HG02884 (cell line): ENCODE measurements at regions not wholly inside any gene's neighbourhood (a gene's known extent, or its start where the extent isn't known, plus 50 kb on each side); places are given as distances from the start of the nearest gene placed in this dataset.

Experiments
- ATAC-seq: cut with Tn5 transposase; IDR thresholded peaks from one replicate; pipeline ENCODE4 v1.9.1; 2021; ENCODE audit warnings: mild to moderate bottlenecking, moderate library complexity; ENCODE audit not compliant: unreplicated experiment

- ATAC-seq, result no peak
These were observed 265.2 kb downstream of the MAT2B start for GRCh38 chr5:163770625-163771024.

- no peak for ATAC-seq
These were observed 266.8 kb downstream of the MAT2B start for GRCh38 chr5:163772241-163772640.

DNA sequence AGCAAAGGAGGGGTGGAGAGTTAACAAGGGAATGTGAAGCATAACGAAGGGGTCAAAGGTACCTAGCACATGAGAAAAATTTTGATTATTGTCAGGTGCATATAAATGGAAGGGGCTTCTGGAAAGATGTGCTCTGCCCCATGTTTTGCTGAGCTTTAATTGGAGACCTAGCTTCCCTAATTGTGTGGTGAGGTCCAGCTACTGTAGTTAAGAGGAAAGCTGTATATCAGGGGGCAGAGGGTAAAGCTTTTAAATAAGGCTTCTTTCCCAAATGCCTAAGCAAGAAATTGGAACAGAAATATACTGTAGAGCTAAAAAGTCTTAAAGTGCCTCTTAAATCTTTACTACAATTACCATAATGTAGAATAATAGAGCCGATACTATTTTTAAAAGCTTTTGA lies 267.2 kb downstream of the MAT2B start:
- ATAC-seq, result no peak

GRCh38 chr5:163773226-163773625 lies 267.8 kb downstream of the MAT2B start:
- ATAC-seq, result no peak

GRCh38 chr5:163789870-163790269 lies 284.5 kb downstream of the MAT2B start:
- no peak for ATAC-seq

DNA sequence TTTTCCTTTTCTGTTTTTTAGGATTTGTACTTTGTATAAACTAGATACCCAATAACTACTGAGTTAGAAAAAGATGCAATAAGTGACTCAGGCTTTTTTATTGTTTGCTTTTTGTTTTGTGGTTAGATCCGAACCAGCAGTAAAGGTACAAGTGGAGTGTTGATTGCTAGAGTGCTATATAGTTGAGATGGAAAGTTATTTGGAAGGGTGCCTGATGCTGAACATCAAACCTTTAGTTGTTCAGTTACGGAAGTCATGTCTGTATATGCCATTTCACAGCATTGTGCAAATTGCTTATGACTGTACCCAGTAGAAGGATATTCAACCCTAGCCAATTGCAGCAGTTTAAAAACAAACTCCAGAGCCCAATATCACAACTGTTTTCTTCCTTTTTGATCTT lies 285.1 kb downstream of the MAT2B start:
- no peak for ATAC-seq

DNA sequence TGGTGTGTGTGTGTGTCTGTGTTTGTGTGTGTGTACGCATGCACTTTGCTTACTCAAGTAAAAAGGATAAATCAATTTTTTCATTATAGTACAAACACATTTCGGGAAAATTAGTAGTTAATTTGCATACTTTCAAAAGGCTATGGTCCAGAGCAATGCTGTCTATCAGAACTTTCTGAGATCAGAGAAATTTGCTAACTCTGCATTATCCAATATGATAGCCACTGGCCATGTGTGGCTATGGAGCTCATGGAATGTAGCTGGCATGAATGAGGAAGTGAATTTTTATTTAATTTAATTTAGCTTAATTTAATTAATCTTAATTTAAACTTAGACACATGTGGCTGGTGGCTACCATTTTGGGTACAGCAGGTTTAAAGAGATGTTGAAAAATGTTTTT lies 289.6 kb downstream of the MAT2B start:
- ATAC-seq, result no peak

DNA sequence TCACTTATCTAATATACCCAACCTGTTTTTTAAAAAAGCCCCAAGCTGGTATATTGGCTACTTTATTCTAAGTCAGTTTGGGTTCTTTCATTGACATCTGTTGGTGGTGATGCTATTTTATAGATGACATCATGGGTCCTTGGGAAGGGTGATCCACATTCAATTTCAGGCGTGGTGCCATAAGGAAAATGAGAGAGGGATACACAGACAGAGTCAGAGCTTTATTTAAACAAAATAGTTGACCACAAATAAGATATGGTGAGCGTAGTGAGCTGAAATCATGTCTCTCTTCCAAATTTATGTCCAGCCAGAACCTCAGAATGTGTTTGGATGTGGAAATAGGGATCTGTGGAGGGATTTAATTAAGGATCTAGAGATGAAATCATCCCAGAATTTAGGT lies 302.4 kb downstream of the MAT2B start:
- ATAC-seq, result no peak

GRCh38 chr5:163809473-163809872 lies 304.1 kb downstream of the MAT2B start:
- no peak for ATAC-seq

GRCh38 chr5:163813900-163814299 lies 308.5 kb downstream of the MAT2B start:
- no peak for ATAC-seq

DNA sequence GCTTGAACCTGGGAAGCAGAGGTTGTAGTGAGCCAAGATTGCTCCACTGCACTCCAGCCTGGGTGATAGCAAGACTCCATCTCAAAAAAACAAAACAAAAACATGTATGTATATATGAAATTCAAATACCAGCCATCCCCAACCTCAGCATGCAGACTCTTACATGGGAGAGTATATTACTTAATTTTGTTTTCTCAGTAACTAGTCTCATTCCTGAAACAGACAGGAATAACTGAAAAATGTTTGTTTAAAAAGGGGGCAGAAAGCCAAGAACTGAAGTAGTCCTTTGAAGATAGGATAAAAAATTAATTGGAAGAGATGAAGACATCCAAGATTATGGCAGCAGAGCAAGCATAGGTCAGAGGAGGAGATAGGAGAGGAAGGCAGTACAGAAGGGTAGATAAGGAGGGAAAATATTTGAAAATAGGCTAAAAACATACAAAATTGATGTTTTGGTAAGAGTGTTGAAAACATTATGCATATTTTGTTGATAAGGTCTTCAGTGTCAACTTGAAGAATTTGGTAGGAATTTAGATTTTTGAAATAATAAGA lies 309.9 kb downstream of the MAT2B start:
- no peak for ATAC-seq

DNA sequence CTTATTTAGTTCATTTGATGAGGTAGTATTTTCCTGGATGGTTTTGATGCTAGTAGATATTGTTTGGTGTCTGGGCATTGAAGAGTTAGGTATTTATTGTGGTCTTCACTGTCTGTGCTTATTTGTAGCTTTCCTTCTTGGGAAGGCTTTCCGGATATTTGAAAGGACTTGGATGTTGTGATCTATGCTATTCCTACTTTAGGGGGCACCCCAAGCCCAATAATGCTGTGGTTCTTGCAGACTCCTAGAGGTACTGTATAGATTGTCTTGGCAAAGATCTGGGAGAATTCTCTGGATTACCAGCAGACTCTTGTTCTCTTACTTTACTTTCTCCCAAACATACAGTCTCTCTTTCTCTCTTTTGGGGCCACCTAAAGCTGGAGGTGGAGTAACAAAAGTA lies 315.7 kb downstream of the MAT2B start:
- no peak for ATAC-seq

DNA sequence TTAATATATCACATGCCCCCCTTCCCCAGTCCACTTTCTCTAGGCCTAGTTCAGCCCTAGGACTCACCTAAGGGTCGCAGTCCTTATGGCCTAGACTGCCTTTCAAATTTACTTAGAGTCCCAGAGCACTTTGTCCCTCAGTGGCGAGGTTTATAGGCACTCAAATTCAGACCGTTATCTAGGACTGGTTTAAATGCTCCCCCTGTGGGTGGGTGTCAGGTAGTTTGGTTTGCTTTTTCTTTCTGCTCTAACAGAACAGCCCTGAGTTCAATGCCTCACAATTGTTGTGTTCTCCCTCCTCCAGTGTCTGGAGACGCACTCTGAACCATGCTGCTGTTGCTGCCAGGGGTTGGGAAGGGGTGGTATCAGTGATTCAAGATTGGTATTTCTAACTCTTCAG lies 317.1 kb downstream of the MAT2B start:
- no peak for ATAC-seq

DNA sequence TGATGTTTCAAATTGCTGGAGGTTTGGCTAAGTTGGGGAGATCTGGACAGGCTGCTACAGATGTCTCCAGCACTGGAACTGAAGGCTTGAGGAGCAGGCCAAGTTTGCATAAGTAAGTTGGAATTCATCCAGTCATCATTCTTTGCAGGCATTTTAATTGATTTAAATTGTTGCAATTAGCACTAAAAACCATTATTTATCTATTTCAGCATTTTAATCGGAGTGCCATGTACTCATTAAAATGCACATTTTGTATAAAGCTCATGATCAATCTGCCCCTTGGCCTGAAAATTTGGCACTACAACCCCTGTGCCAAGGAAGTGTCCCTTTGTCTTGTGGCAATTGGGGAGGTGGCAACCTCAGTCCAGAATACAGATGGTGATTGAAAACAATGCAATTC lies 320.2 kb downstream of the MAT2B start:
- ATAC-seq, result no peak

DNA sequence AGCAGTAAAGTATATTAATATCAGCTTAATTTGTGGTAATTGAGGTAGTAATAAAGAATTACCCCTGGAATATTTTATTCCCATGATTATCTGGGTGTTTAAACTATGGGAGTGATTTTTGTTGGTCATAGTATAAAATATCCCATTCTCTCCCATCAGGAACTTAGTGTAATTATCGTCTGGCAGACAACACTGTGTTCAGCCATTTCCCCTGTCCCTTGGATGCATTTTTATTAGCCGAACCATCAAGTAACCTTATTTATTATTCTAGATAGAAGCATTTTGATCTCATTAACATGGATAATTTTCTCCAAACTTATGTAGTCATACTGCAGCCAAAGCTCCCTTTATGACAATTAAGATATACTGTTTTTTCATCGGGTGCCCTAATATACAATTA lies 320.8 kb downstream of the MAT2B start:
- no peak for ATAC-seq

DNA sequence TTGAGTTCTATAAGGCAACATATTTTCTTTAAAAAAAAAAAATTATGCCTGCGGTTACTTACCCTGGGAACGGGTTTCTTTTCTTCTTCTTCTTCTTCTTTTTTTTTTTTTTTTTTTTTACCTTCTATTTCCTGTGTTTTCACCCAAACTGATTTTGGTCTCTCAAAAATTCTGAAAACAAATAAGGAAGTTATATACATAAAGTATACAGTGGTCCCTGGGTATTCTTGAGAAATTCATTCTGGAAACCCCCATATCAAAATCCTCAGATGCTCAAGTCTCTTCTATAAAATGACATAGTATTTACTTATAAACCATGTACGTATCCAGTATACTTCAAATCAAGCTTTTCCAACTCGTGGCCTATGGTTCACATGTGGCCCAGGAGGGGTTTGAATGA lies 326.7 kb downstream of the MAT2B start:
- no peak for ATAC-seq

- ATAC-seq, result no peak
These were observed 333.3 kb downstream of the MAT2B start for GRCh38 chr5:163838738-163839137.

DNA sequence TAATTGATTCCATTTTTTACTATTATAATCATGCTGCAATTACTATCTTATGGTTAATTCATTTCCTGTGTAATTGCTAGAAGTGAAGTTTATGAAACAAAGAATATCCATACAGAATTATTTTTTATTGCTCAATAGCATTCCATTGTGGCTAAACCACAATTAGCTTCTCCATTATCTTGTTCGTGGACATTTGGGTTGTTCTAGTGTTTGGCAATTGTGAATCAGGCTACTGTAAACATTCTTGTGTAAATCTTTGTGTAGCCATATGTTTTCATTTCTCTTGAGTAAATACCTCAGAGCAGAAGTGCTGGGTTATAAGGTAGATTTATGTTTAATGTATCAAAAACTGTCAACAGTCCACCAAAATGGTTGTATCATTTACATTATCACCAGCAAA lies 341.1 kb downstream of the MAT2B start:
- ATAC-seq, result no peak

DNA sequence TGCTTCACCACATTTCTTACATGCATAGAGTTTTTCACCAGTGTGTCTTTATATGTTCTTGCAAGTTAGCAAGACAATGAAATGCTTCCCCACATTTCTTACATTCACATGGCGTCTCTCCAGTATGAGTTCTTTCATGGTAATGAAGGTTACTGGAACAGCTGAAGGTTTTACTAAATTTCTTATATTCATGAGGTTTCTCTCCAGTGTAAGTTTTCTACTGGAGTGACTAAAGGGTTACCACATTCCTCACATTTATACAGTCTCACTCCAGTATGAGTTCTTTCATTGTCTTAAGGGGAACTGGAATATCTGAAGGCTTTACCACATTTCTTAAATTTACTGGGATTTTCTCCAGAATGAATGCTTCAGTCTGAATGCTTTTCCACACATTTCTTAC lies 350.3 kb downstream of the MAT2B start:
- ATAC-seq, result no peak

- ATAC-seq, result no peak
These were observed 356.3 kb downstream of the MAT2B start for GRCh38 chr5:163861670-163862069.

DNA sequence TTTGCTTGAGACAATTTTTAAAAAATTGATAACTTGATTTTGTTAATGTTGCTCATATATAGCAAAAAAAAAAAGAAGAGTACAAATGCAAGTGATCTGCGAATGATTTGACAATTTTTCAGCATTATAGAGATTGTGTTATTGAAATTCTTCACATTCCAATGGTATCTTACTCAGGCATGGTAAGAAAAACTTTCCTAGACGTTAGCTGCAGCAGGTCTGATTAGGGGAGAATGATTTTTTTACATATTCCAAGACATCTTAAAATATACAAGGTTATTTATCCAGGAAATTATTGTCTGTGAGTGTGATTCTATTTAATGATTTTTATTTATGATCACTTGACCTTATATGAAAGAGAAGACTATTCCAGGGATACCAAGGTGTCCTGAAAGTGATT lies 361.9 kb downstream of the MAT2B start:
- no peak for ATAC-seq

DNA sequence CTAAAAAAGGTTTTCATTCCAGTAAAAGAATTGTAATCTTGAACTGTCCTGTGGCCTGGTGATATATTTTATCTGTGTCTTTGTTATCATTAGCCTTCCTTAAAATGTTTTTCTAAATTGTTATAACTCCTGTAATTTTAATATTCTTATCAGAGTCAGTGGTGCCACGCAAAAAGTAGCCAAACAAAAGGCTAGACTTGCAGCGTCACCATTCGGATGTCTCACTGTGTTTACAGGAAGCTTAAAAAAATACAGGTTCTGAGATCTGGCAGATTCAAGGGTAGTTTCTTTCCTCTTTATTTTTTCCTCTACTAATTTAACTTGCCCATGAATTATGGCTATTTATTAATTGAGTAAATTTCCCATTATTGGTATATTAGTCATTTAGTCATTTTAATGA lies 362.3 kb downstream of the MAT2B start:
- no peak for ATAC-seq

- no peak for ATAC-seq
These were observed 364.2 kb downstream of the MAT2B start for GRCh38 chr5:163869581-163869980.

DNA sequence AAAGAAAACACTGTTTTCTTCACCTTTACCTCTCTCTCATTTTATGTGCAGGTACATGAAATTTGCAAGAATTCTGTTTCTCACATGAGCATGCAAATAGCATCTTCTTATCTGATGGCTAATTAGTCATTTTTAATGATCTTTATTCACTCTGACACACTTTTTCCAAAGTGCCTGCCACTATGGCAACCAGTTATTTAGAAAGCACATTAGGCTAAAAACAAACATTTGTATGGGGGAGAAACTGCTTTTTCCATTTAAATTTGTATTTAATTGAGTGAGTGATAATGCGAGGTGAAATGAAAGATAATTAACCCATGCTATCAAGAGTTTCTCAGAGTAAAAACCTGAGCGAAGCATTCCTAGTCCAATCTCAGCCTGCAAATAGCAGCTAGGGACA lies 365.0 kb downstream of the MAT2B start:
- no peak for ATAC-seq
